HepG2 (cell line): ENCODE measurements at regions not wholly inside any gene's neighbourhood (a gene's known extent, or its start where the extent isn't known, plus 50 kb on each side); places are given as distances from the start of the nearest gene placed in this dataset.

ENCODE experiments used
- ATAD3A ChIP-seq: sonication (generic); formaldehyde crosslinking; IDR thresholded peaks from 2 replicates; pipeline ENCODE4 v1.4.0; 2020; ENCODE audit warnings: missing genetic modification reagents
- GPN1 ChIP-seq: sonication (generic); formaldehyde crosslinking; IDR thresholded peaks from 2 replicates; pipeline ENCODE4 v1.5.1; 2020; ENCODE audit warnings: missing genetic modification reagents, borderline replicate concordance
- IKZF5 ChIP-seq: IDR thresholded peaks from 2 replicates; pipeline ENCODE4 v1.6.1; 2018; ENCODE audit warnings: missing genetic modification reagents, mild to moderate bottlenecking, missing compliant biosample characterization
- KDM1A ChIP-seq: IDR thresholded peaks from 2 replicates; pipeline ENCODE4 v1.6.1; 2016; ENCODE audit warnings: missing compliant biosample characterization
- RELA ChIP-seq: sonication (generic); formaldehyde crosslinking; IDR thresholded peaks from 2 replicates; pipeline ENCODE4 v1.4.0; 2020; ENCODE audit warnings: missing genetic modification reagents
- SCMH1 ChIP-seq: sonication (generic); formaldehyde crosslinking; IDR thresholded peaks from 2 replicates; pipeline ENCODE4 v1.9.0; 2021; ENCODE audit warnings: missing genetic modification reagents, mild to moderate bottlenecking, borderline replicate concordance
- ZNF160 ChIP-seq: sonication (generic); formaldehyde crosslinking; IDR thresholded peaks from 2 replicates; pipeline ENCODE4 v1.8.0; 2022; ENCODE audit warnings: mild to moderate bottlenecking, inconsistent platforms, missing genetic modification reagents
- ZNF589 ChIP-seq: sonication (generic); formaldehyde crosslinking; conservative IDR thresholded peaks from 2 replicates; pipeline ENCODE4 v1.8.0; 2022; ENCODE audit warnings: mild to moderate bottlenecking, moderate library complexity, missing genetic modification reagents
- TF ChIP-seq, protein P1 (sequence below): IDR thresholded peaks from 2 replicates; pipeline ENCODE4 v1.6.1; 2012; ENCODE audit warnings: low read length, improper control_type of control experiment
- TF ChIP-seq, protein P2 (sequence below): sonication (generic); formaldehyde crosslinking; IDR thresholded peaks from 2 replicates; pipeline ENCODE4 v1.5.0; 2020; ENCODE audit warnings: missing genetic modification reagents, mild to moderate bottlenecking, borderline replicate concordance

- TF ChIP-seq, protein P1, sequence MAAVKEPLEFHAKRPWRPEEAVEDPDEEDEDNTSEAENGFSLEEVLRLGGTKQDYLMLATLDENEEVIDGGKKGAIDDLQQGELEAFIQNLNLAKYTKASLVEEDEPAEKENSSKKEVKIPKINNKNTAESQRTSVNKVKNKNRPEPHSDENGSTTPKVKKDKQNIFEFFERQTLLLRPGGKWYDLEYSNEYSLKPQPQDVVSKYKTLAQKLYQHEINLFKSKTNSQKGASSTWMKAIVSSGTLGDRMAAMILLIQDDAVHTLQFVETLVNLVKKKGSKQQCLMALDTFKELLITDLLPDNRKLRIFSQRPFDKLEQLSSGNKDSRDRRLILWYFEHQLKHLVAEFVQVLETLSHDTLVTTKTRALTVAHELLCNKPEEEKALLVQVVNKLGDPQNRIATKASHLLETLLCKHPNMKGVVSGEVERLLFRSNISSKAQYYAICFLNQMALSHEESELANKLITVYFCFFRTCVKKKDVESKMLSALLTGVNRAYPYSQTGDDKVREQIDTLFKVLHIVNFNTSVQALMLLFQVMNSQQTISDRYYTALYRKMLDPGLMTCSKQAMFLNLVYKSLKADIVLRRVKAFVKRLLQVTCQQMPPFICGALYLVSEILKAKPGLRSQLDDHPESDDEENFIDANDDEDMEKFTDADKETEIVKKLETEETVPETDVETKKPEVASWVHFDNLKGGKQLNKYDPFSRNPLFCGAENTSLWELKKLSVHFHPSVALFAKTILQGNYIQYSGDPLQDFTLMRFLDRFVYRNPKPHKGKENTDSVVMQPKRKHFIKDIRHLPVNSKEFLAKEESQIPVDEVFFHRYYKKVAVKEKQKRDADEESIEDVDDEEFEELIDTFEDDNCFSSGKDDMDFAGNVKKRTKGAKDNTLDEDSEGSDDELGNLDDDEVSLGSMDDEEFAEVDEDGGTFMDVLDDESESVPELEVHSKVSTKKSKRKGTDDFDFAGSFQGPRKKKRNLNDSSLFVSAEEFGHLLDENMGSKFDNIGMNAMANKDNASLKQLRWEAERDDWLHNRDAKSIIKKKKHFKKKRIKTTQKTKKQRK: no peak
- TF ChIP-seq, protein P2, sequence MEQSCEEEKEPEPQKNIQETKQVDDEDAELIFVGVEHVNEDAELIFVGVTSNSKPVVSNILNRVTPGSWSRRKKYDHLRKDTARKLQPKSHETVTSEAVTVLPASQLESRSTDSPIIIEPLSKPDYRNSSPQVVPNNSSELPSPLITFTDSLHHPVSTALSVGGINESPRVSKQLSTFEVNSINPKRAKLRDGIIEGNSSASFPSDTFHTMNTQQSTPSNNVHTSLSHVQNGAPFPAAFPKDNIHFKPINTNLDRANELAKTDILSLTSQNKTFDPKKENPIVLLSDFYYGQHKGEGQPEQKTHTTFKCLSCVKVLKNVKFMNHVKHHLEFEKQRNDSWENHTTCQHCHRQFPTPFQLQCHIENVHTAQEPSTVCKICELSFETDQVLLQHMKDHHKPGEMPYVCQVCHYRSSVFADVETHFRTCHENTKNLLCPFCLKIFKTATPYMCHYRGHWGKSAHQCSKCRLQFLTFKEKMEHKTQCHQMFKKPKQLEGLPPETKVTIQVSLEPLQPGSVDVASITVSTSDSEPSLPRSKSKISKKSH (CRISPR knock-in tag): no peak
- TF ChIP-seq ZNF160: no peak
- no peak for TF ChIP-seq IKZF5 (CRISPR knock-in tag)
- TF ChIP-seq SCMH1: no peak
- no peak for TF ChIP-seq ZNF589 (CRISPR knock-in tag)
- TF ChIP-seq RELA (CRISPR knock-in tag): no peak
- TF ChIP-seq KDM1A: no peak
- no peak for TF ChIP-seq ATAD3A (CRISPR knock-in tag)
- TF ChIP-seq GPN1 (CRISPR knock-in tag): no peak
Measured at GRCh38 chr5:93267276-93267675, 313.7 kb downstream of the NR2F1-AS1 start (continued).
